ENCODE measurements at regions not wholly inside any gene's neighbourhood (a gene's known extent, or its start where the extent isn't known, plus 50 kb on each side); places are given as distances from the start of the nearest gene placed in this dataset.

- no peaks in the 10 kb centered on the region for H4K20me1 ChIP-seq (replicated peaks in 1 of 2; ENCODE audit: control insufficient read depth in 1 of 2, insufficient read depth in 2 of 2, low read length in 2 of 2)
- peak overlapping the region; percentile 94; the same call in 1 of the 2 replicates for H2AFZ ChIP-seq (ENCODE audit: low read length)
- no peak overlapping the region for H3K9ac ChIP-seq (replicated peaks in 1 of 4; ENCODE audit: extremely low read depth in 1 of 4, low read depth in 3 of 4, low read length in 3 of 4)
- ChIA-PET POLR2A (ENCODE audit: partially characterized antibody) (no interaction called here), CTCF (ENCODE audit: partially characterized antibody) (interaction anchor here (0.6 to 2.0 kb wide), 8 partner anchors 9 to 183 kb away, joined by 3 to 6 read pairs (median 4); no protein-coding TSS in a partner anchor)
- H3K23me2 ChIP-seq (ENCODE audit: low read depth, low read length) = no peaks in the 10 kb centered on the region
- H3K27ac ChIP-seq (ENCODE audit: low read depth, low read length) = no peak overlapping the region
- DNase-seq (ENCODE audit: low read depth in 1 of 2, low spot score in 2 of 2) (no peak), FAIRE-seq (no peak)
- no peak overlapping the region for H2BK15ac ChIP-seq (ENCODE audit: low read length)
- peaks cover 0 to 3% (median 1%) of the 10 kb centered on the region in 4 experiments; a peak in 1 of 7 replicates for H3K4me1 ChIP-seq (replicated peaks in 1 of 4; ENCODE audit: control insufficient read depth in 3 of 4, insufficient read depth in 4 of 4, low read length in 3 of 4)
- peak overlapping the region; percentile 44 for H4K91ac ChIP-seq (replicated peaks; ENCODE audit: insufficient read length, low read length)
- no peak overlapping the region for H3K14ac ChIP-seq (ENCODE audit: insufficient read length)
- H4K5ac ChIP-seq (ENCODE audit: insufficient read length, low read depth, low read length) = no peak overlapping the region
- no peaks in the 10 kb centered on the region for H3K27me3 ChIP-seq (replicated peaks in 1 of 4; ENCODE audit: control insufficient read depth in 3 of 4, extremely low read depth in 1 of 4, insufficient read depth in 3 of 4, low read length in 3 of 4)
- no peak overlapping the region for H2BK12ac ChIP-seq (ENCODE audit: low read depth, low read length)
- H3K56ac ChIP-seq (replicated peaks; ENCODE audit: insufficient read length, low read depth, low read length) = no peak overlapping the region
- no peak overlapping the region for H2BK5ac ChIP-seq (ENCODE audit: low read depth, low read length)
- 91% methylated on average over 6 of the region's 6 CpGs; no CpG with 5 or more reads in 1 of the 2 experiments for WGBS, 2 experiments (ENCODE audit: extremely low coverage in 1 of 2, insufficient coverage in 1 of 2, insufficient read length in 1 of 2, insufficient replicate concordance in 2 of 2, low coverage in 1 of 2, low lambda C conversion rate in 2 of 2, missing lambda C conversion rate in 1 of 2)
- H2AK5ac ChIP-seq (ENCODE audit: low read depth, low read length) = no peak overlapping the region
- no peaks in the 10 kb centered on the region for H3K79me1 ChIP-seq (ENCODE audit: low read depth, low read length)
- H2BK120ac ChIP-seq (replicated peaks; ENCODE audit: low read depth, low read length) = no peak overlapping the region
- H2BK20ac ChIP-seq (ENCODE audit: low read length) = no peak overlapping the region; the same call in 1 of the 2 replicates
- no peak overlapping the region for H3K4me2 ChIP-seq (ENCODE audit: insufficient read depth in 1 of 2, low read depth in 2 of 2, low read length in 2 of 2)
- no peak overlapping the region for H3K18ac ChIP-seq (ENCODE audit: extremely low read depth, low read length)
- H3K9me3 ChIP-seq (ENCODE audit: insufficient read depth in 2 of 2, low read depth in 1 of 2, low read length in 1 of 2) = peaks cover 5 to 7% of the 10 kb centered on the region in 2 experiments; a peak in 3 of 4 replicates
- no peak overlapping the region for H3K4ac ChIP-seq (replicated peaks; ENCODE audit: insufficient read length, low read depth, low read length)
- no peak overlapping the region for H3K4me3 ChIP-seq (ENCODE audit: extremely low read depth in 1 of 4, insufficient read depth in 2 of 4, low read depth in 3 of 4, low read length in 4 of 4)
- no peak overlapping the region for H3K23ac ChIP-seq (ENCODE audit: insufficient read length)
- no peaks in the 10 kb centered on the region for H3K36me3 ChIP-seq (ENCODE audit: control insufficient read depth in 2 of 4, insufficient read depth in 4 of 4, low read length in 3 of 4)
- H3K79me2 ChIP-seq (ENCODE audit: control insufficient read depth in 1 of 2, insufficient read depth in 2 of 2, low read length in 2 of 2) = no peaks in the 10 kb centered on the region
- H4K8ac ChIP-seq (ENCODE audit: extremely low read depth, insufficient read depth, low read length) = no peak overlapping the region
- TF ChIP-seq EGR1 (IDR thresholded peaks at IDR 0.05; ENCODE audit: borderline replicate concordance, low read depth, low read length) = no peak
- TF ChIP-seq BACH1 (IDR thresholded peaks at IDR 0.05; ENCODE audit: low read length) = no peak
- TF ChIP-seq EZH2 (IDR thresholded peaks at IDR 0.05; ENCODE audit: low read depth, low read length, severe bottlenecking) = no peak
- TF ChIP-seq SRF (IDR thresholded peaks at IDR 0.05; ENCODE audit: low read depth, low read length) = no peak
- TF ChIP-seq HDAC2 (IDR thresholded peaks at IDR 0.05; ENCODE audit: borderline replicate concordance in 1 of 2, low read depth in 2 of 2, low read length in 2 of 2) = no peak
- no peak for TF ChIP-seq RBBP5 (IDR thresholded peaks at IDR 0.05; ENCODE audit: borderline replicate concordance, low read depth, low read length)
- TF ChIP-seq USF2 (IDR thresholded peaks at IDR 0.05; ENCODE audit: low read length) = no peak
- TF ChIP-seq JUN (IDR thresholded peaks at IDR 0.05; ENCODE audit: low read depth, low read length) = no peak
- TF ChIP-seq SIN3A (conservative IDR thresholded peaks at IDR 0.05 in 1 of 2, IDR thresholded peaks at IDR 0.05 in 1 of 2; ENCODE audit: low read depth in 1 of 2, low read length in 2 of 2) = no peak
- no peak for TF ChIP-seq RAD21 (IDR thresholded peaks at IDR 0.05 in 1 of 2, conservative IDR thresholded peaks at IDR 0.05 in 1 of 2; ENCODE audit: low read depth in 2 of 2, low read length in 2 of 2)
- no peak for TF ChIP-seq BCL11A (IDR thresholded peaks at IDR 0.05; ENCODE audit: low read depth in 2 of 2, low read length in 2 of 2)
- TF ChIP-seq TAF7 (optimal IDR thresholded peaks at IDR 0.05; ENCODE audit: borderline replicate concordance, low read depth, low read length) = no peak
These were observed 148.7 kb upstream of the ITGA6 start for GRCh38 chr2:172278667-172279066.
